ENCODE measurements at regions not wholly inside any gene's neighbourhood (a gene's known extent, or its start where the extent isn't known, plus 50 kb on each side); places are given as distances from the start of the nearest gene placed in this dataset.

DNA sequence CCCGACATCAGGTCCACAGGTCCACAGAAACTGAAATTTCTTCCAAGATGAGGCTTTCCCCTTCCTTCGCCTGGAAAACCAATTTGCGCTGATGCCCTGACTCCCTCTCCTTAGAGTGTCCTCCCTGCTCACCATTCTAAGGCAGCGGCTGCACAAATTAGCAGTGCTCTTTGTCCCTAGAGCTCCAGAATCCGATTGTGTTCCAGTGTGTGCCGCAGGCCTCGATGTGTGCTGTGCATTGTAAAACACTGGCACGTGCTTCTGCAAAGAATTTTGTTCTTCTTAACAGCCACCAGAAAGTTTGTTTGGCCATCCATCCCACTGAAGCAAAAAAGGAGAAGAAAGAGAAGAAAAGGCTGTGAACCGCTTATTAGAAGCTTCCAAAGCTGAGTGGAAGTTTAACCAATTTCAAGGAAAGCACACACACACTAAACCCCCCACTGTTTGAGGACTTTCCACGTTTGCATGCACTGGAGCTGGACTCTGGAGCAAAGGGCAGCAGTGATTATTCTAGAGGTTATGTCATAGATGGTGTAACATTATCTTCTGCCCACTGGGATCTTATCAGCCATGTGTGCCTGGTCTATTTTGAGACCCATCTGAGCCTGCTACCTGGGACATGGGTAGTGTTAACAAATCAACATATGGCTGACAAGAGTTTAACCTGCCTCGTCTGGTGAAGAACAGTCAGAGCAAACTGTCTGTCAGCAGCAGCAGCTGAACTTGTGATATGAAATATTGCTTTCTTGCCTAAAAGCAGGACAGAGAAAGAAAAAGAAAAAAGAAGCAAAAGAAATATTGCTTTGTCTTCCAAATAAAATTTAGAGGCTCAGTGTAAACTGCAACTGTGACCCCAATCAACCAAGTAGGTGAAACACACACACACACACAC lies 64.9 kb upstream of the RREB1 start:
- no peak for DNase-seq (ENCODE audit: low spot score)
- ATAC-seq (ENCODE audit: low read depth): no peak
- Histone ChIP-seq H3K9me3 (ENCODE audit: severe bottlenecking) (no peaks in the 10 kb centered on the region), H3K4me1 (ENCODE audit: insufficient read depth, poor library complexity, severe bottlenecking) (peaks cover 4% of the 10 kb centered on the region), H3K27ac (ENCODE audit: poor library complexity, severe bottlenecking) (no peak overlapping the region), H3K27me3 (ENCODE audit: insufficient read depth, poor library complexity, severe bottlenecking) (no peaks in the 10 kb centered on the region), H3K36me3 (ENCODE audit: low read depth) (no peaks in the 10 kb centered on the region), H3K4me3 (ENCODE audit: severe bottlenecking) (no peak overlapping the region)
- TF ChIP-seq CTCF (IDR thresholded peaks at IDR 0.05; ENCODE audit: poor library complexity, severe bottlenecking): no peak

GRCh38 chr6:7045331-7045730 lies 62.4 kb upstream of the RREB1 start:
- Histone ChIP-seq H3K4me1 (ENCODE audit: insufficient read depth, poor library complexity, severe bottlenecking) (peaks cover 8% of the 10 kb centered on the region), H3K36me3 (ENCODE audit: low read depth) (no peaks in the 10 kb centered on the region), H3K9me3 (ENCODE audit: severe bottlenecking) (no peaks in the 10 kb centered on the region), H3K27me3 (ENCODE audit: insufficient read depth, poor library complexity, severe bottlenecking) (no peaks in the 10 kb centered on the region), H3K4me3 (ENCODE audit: severe bottlenecking) (no peak overlapping the region), H3K27ac (ENCODE audit: poor library complexity, severe bottlenecking) (no peak overlapping the region)
- no peak for TF ChIP-seq CTCF (IDR thresholded peaks at IDR 0.05; ENCODE audit: poor library complexity, severe bottlenecking)
- no peak for DNase-seq (ENCODE audit: low spot score)
- no peak for ATAC-seq (ENCODE audit: low read depth)

DNA sequence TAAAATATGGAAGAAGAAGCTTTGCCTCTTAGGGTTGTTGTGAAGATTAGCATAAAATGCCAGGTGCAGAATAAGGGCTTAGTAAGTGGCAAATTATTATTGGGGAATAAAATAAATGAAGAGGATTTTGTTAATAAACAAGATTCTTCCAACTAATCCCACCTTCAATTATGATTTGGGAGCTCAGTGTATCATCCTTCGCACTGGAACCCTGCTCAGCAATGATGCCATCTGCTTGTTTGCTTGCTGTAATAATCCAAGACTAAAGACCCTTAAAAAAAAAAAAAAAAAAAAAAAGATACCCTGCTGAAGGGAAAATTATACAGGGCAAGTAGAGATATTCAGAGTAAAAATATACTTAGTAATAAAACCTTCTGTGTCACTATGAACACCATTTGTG lies 62.0 kb upstream of the RREB1 start:
- H3K27me3 ChIP-seq (ENCODE audit: insufficient read depth, poor library complexity, severe bottlenecking): no peaks in the 10 kb centered on the region
- DNase-seq (ENCODE audit: low spot score): no peak
- TF ChIP-seq CTCF (IDR thresholded peaks at IDR 0.05; ENCODE audit: poor library complexity, severe bottlenecking): no peak
- H3K36me3 ChIP-seq (ENCODE audit: low read depth): no peaks in the 10 kb centered on the region
- H3K9me3 ChIP-seq (ENCODE audit: severe bottlenecking): no peaks in the 10 kb centered on the region
- ATAC-seq (ENCODE audit: low read depth): no peak
- no peak overlapping the region for H3K4me3 ChIP-seq (ENCODE audit: severe bottlenecking)
- peaks cover 11% of the 10 kb centered on the region for H3K4me1 ChIP-seq (ENCODE audit: insufficient read depth, poor library complexity, severe bottlenecking)
- H3K27ac ChIP-seq (ENCODE audit: poor library complexity, severe bottlenecking): no peak overlapping the region

DNA sequence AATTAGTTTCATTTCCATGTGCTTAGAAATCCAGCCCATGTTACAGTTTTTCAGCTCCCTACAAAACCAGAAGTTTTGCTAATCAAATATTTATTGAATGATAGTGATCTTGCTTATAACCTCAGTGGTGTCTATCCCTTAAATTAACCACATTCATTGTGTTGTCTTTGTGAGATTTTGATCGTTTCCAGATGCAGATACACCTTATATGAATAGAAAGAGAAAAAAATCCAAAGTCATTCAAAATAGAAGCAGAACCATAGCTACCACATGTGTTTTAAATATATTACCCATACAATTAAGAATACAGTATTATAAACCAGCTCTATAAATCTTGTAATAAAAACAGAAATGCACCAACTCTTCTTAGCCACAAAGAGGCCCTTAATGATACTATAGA lies 60.6 kb upstream of the RREB1 start:
- ATAC-seq (ENCODE audit: low read depth) (no peak), DNase-seq (ENCODE audit: low spot score) (no peak)
- no peak overlapping the region for H3K4me3 ChIP-seq (ENCODE audit: severe bottlenecking)
- H3K4me1 ChIP-seq (ENCODE audit: insufficient read depth, poor library complexity, severe bottlenecking): peaks cover 8% of the 10 kb centered on the region
- no peaks in the 10 kb centered on the region for H3K27me3 ChIP-seq (ENCODE audit: insufficient read depth, poor library complexity, severe bottlenecking)
- H3K27ac ChIP-seq (ENCODE audit: poor library complexity, severe bottlenecking): no peak overlapping the region
- TF ChIP-seq CTCF (IDR thresholded peaks at IDR 0.05; ENCODE audit: poor library complexity, severe bottlenecking): no peak
- H3K9me3 ChIP-seq (ENCODE audit: severe bottlenecking): no peaks in the 10 kb centered on the region
- no peaks in the 10 kb centered on the region for H3K36me3 ChIP-seq (ENCODE audit: low read depth)

- peaks cover 7% of the 10 kb centered on the region for H3K4me1 ChIP-seq (ENCODE audit: insufficient read depth, poor library complexity, severe bottlenecking)
- DNase-seq (ENCODE audit: low spot score) (no peak), ATAC-seq (ENCODE audit: low read depth) (no peak)
- TF ChIP-seq CTCF (IDR thresholded peaks at IDR 0.05; ENCODE audit: poor library complexity, severe bottlenecking): no peak
- no peaks in the 10 kb centered on the region for H3K27me3 ChIP-seq (ENCODE audit: insufficient read depth, poor library complexity, severe bottlenecking)
- no peak overlapping the region for H3K4me3 ChIP-seq (ENCODE audit: severe bottlenecking)
- H3K27ac ChIP-seq (ENCODE audit: poor library complexity, severe bottlenecking): no peak overlapping the region
- H3K9me3 ChIP-seq (ENCODE audit: severe bottlenecking): no peaks in the 10 kb centered on the region
- no peaks in the 10 kb centered on the region for H3K36me3 ChIP-seq (ENCODE audit: low read depth)
Measured at GRCh38 chr6:7047966-7048365, 59.8 kb upstream of the RREB1 start.

Measured in RWPE2 (cell line).